HG03575 (cell line): ENCODE measurements at regions not wholly inside any gene's neighbourhood (a gene's known extent, or its start where the extent isn't known, plus 50 kb on each side); places are given as distances from the start of the nearest gene placed in this dataset.

ENCODE experiments used
- ATAC-seq: cut with Tn5 transposase; IDR thresholded peaks from one replicate; pipeline ENCODE4 v1.9.1; 2021; ENCODE audit not compliant: unreplicated experiment, insufficient number of reproducible peaks, low FRiP score; ENCODE audit errors: extremely low read depth

- no peak for ATAC-seq
Observed at GRCh38 chr12:34334538-34334937, 312.2 kb downstream of the ALG10 start.

- ATAC-seq = no peak
Observed at GRCh38 chr12:34334953-34335743, 312.9 kb downstream of the ALG10 start.

- ATAC-seq = no peak
Observed at GRCh38 chr12:34335819-34336262, 313.5 kb downstream of the ALG10 start.

DNA sequence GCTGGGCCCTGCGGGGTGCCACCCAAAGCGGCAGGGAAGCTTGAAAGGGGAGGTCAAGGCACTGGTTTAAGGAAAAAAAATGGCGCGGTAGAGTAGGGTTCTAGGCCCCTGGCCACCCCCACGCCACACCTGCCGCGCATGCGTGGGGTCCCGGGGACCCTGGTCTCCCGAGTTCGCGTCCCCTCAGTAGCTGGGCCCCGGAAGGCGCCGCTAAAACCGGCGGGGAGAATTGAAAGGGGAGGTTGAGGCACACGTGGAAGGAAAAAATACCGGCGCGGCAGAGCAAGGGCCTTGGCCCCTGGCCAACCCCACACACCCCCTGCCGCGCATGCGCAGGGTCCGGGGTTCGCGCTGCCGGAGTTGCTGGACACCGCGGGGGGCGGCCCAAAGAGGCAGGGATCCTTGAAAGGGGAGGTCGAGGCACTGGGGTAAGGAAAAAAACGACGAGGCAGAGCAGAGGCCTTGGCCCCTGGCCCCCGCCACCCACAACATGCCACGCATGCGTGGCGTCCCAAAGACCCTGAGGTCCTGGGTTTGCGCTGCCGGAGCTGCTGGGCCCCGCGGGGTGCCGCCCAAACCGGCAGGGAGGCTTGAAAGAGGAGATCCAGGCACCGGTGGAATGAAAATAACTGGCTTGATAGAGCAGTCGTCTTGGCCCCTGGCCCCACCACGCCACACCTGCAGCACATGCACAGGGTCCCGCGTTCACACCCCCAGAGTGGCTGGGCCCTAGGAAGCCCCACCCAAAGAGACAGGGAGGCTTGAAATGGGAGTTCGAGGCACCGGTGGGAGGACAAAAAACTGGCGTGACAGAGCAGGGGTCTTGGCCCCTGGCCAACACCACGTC lies 314.5 kb downstream of the ALG10 start:
- no peak for ATAC-seq

- ATAC-seq = no peak
Observed at GRCh38 chr12:34338751-34339150, 316.5 kb downstream of the ALG10 start.

GRCh38 chr12:34339922-34340321 lies 317.6 kb downstream of the ALG10 start:
- no peak for ATAC-seq

GRCh38 chr12:34340534-34341361 lies 318.5 kb downstream of the ALG10 start:
- no peak for ATAC-seq

GRCh38 chr12:34341362-34341733 lies 319.1 kb downstream of the ALG10 start:
- ATAC-seq = no peak

- ATAC-seq = no peak
Observed at GRCh38 chr12:34342048-34342447, 319.8 kb downstream of the ALG10 start.

- no peak for ATAC-seq
Observed at GRCh38 chr12:34343345-34343744, 321.0 kb downstream of the ALG10 start.

GRCh38 chr12:34343766-34344165 lies 321.5 kb downstream of the ALG10 start:
- ATAC-seq = no peak

DNA sequence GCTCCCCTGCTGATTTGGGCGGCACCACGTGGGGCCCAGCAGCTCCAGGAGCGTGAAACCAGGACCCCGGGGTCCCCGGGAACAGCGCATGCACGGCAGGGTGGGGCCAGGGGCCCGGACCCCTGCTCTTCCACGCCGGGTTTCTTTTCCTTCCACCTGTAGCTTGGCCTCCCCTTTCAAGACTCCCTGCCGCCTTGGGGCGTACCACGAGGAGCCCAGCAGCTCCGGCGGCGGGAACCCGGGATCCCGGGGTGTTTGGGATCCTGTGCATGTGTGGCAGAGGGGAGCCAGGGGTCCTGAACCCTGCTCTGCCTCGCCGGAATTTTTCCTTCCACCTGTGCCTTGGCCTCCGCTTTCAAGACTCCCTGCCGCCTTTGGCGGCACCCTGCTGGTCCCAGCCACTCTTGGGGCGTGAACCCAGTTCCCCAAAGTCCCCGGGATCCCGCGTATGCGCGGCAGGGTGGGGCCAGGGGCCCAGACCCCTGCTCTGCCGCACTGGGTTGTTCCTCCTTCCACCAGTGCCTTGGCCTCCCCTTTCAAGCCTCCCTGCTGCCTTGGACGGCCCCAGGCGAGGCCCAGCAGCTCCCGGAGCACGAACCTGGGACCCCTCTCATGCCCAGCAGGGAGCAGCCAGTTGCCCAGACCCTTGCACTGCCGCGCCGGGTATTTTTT lies 322.7 kb downstream of the ALG10 start:
- no peak for ATAC-seq

DNA sequence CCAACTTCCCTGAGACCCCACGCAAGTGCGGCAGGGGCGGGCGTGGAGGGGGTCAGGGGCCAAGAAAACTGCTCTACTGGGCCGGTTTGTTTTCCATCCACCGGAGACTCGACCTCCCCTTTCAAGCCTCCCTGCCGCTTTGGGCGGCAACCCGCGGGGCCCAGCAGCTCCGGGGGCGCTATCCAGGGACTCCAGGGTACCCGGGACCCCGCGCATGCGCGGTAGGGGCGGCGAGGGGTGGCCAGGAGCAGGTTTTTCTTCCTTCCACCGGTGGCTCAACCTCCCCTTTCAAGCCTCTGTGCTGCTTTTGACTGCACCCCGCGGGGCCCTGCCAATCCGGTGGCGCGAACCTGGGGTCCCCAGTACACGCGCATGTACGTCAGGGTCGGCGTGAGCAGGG lies 323.5 kb downstream of the ALG10 start:
- ATAC-seq = no peak

DNA sequence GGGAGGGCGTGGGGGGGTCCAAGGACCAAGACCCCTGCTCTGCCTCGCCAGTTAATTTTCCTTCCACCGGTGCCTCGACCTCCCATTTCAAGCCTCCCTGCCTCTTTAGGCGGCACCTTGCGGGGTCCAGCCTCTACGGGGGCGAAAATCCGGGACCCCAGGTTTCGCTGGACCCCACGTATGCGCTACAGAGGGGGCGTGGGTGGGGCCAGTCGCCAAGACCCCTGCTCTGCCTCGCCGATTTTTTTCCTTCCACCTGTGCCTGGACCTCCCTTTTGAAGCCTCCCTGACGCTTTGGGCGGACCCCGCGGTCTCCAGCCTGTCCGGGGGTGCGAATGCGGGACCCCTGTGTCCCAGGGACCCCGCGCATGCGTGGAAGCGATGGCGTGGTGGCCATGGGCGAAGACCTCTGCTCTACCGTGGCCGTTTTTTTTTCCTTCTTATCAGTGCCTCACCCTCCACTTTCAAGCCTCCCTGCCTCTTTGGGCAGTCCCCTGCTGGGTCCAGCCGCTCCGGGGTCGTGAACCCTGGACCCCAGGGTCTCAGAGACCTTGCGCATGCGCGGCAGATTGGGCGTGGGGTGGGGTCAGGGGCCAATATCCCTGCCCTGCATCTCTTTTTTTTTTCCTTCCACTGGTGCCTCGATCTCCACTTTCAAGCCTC lies 324.2 kb downstream of the ALG10 start:
- ATAC-seq = no peak

- ATAC-seq = no peak
Observed at GRCh38 chr12:34347367-34347766, 325.1 kb downstream of the ALG10 start.

- ATAC-seq = no peak
Observed at GRCh38 chr12:34348064-34348463, 325.8 kb downstream of the ALG10 start.

DNA sequence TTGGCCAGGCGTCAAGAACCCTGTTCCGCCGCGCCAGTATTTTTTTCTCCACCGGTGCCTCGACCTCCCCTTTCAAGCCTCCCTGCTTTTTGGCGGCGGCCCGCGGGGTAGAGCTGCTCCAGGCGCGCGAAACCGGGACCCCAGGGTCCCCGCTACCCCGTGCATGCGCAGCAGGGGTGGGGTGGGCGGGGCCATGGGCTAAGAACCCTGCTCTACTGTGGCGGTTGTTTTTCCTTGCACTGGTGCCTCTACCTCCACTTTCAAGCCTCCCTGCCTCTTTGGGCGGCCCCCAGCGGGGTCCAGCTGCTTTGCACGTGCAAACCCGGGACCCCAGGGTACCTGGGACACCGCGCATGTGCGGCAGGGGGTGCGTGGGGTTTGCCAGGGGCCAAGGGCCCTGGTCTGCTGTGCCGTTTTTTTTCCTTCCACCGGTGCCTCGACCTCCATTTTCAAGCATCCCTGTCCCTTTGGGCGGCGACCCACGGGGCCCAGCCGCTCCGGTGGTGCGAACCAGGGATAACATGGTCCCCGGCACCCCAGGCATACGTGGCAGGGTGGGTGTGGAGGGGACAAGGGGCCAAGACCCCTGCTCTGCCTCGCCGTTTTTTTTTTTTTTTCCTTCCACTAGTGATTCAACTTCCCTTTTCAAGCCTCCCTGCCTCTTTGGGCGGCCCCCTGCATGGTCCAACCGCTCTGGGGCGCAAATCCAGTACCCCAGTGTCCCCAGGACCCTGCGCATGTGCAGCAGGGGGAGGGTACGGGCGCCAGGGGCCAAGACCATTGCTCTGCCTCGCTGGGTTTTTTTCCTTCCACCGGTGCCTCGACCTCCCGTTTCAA lies 326.8 kb downstream of the ALG10 start:
- no peak for ATAC-seq

GRCh38 chr12:34349673-34349961 lies 327.3 kb downstream of the ALG10 start:
- no peak for ATAC-seq
